NT2/D1 (cell line): ENCODE measurements at regions not wholly inside any gene's neighbourhood (a gene's known extent, or its start where the extent isn't known, plus 50 kb on each side); places are given as distances from the start of the nearest gene placed in this dataset.

Source experiments
- SUZ12 ChIP-seq: IDR thresholded peaks from 2 replicates; pipeline ENCODE4 v1.6.1; 2011; ENCODE audit not compliant: insufficient read length, insufficient read depth; ENCODE audit errors: extremely low read depth
- YY1 ChIP-seq: IDR thresholded peaks from 2 replicates; pipeline ENCODE4 v1.6.1; 2011; ENCODE audit not compliant: insufficient read length, insufficient read depth

DNA sequence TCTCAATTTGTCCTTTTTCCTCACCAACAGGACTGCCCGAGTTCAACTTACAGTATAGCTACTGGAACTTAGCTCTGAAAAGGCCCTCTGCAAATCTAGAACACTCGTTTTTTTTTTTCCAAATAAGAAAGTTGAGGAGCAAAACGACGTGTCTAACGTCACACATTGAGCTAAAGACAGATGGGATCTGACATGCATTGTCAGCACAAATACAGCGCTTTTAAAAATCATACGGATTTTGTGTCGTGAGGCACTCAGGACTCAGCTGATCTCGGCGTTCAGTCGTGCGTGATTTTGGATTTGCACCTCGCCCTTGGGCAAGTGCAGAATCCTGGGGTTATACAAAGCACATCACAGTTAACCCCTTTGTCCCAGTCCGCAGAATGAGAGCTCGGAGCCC is 94.7 kb upstream of the ZNF322 start:
- TF ChIP-seq YY1 (no peak), SUZ12 (peak; percentile 9)
